GM18867 (cell line): ENCODE measurements at regions not wholly inside any gene's neighbourhood (a gene's known extent, or its start where the extent isn't known, plus 50 kb on each side); places are given as distances from the start of the nearest gene placed in this dataset.

Experiments
- ATAC-seq: cut with Tn5 transposase; IDR thresholded peaks from one replicate; pipeline ENCODE4 v1.9.1; 2021; ENCODE audit warnings: mild to moderate bottlenecking, moderate library complexity; ENCODE audit not compliant: unreplicated experiment

GRCh38 chr20:40414843-40415615, 274.0 kb downstream of the MAFB start:
- ATAC-seq = no peak

- ATAC-seq = no peak
These were observed 279.0 kb downstream of the MAFB start for GRCh38 chr20:40410028-40410427.

GRCh38 chr20:40397467-40397866, 291.6 kb downstream of the MAFB start:
- ATAC-seq = no peak

GRCh38 chr20:40393197-40394079, 295.6 kb downstream of the MAFB start:
- ATAC-seq = no peak

GRCh38 chr20:40390654-40391053, 298.4 kb downstream of the MAFB start:
- no peak for ATAC-seq

GRCh38 chr20:40370800-40371199, 318.2 kb downstream of the MAFB start:
- ATAC-seq = no peak

- no peak for ATAC-seq
These were observed 320.2 kb downstream of the MAFB start for GRCh38 chr20:40368876-40369275.

GRCh38 chr20:40361916-40362315, 327.1 kb downstream of the MAFB start:
- no peak for ATAC-seq

- no peak for ATAC-seq
These were observed 329.7 kb downstream of the MAFB start for GRCh38 chr20:40359131-40359912.

- ATAC-seq = no peak
These were observed 334.2 kb downstream of the MAFB start for GRCh38 chr20:40354880-40355279.

- no peak for ATAC-seq
These were observed 345.6 kb downstream of the MAFB start for GRCh38 chr20:40343390-40343789.

- no peak for ATAC-seq
These were observed 347.5 kb downstream of the MAFB start for GRCh38 chr20:40341561-40341960.

- ATAC-seq = no peak
These were observed 349.2 kb downstream of the MAFB start for GRCh38 chr20:40339661-40340449.

GRCh38 chr20:40336533-40336932, 352.5 kb downstream of the MAFB start:
- no peak for ATAC-seq

GRCh38 chr20:40335901-40336351, 353.1 kb downstream of the MAFB start:
- ATAC-seq = no peak

GRCh38 chr20:40335437-40335836, 353.6 kb downstream of the MAFB start:
- ATAC-seq = no peak

- no peak for ATAC-seq
These were observed 355.4 kb downstream of the MAFB start for GRCh38 chr20:40333591-40333990.

GRCh38 chr20:40331807-40332560, 357.1 kb downstream of the MAFB start:
- no peak for ATAC-seq

GRCh38 chr20:40331249-40331648, 357.8 kb downstream of the MAFB start:
- no peak for ATAC-seq

GRCh38 chr20:40329321-40329720, 359.7 kb downstream of the MAFB start:
- ATAC-seq = no peak
